Mucosa of descending colon (tissue), 3 donors: ENCODE measurements at regions not wholly inside any gene's neighbourhood (a gene's known extent, or its start where the extent isn't known, plus 50 kb on each side); places are given as distances from the start of the nearest gene placed in this dataset.
A peak's percentile ranks its signal among the peaks of the same experiment; 100 is the strongest.

Experiments used
- ATAC-seq: fragments of 200-7000 bp; cut with Tn5 transposase; one replicate; pipeline ENCODE4 v1.9.1; 2020; ENCODE audit warnings: mild to moderate bottlenecking, moderate library complexity
- DNase-seq, 3 donors: peaks; one replicate each; pipeline ENCODE4 v3.0.0-alpha.2; 2020
- H3K36me3 ChIP-seq: fragments of 200-600 bp; one replicate; pipeline ENCODE4 v1.8.0; 2021; ENCODE audit warnings: low read depth, mild to moderate bottlenecking
- H3K4me1 ChIP-seq: fragments of 200-600 bp; one replicate; pipeline ENCODE4 v1.8.0; 2021; ENCODE audit warnings: low read depth, mild to moderate bottlenecking
- H3K4me3 ChIP-seq: fragments of 200-600 bp; one replicate; pipeline ENCODE4 v1.8.0; 2021; ENCODE audit warnings: mild to moderate bottlenecking
- H3K9me3 ChIP-seq: fragments of 200-600 bp; one replicate; pipeline ENCODE4 v1.8.0; 2021; ENCODE audit warnings: mild to moderate bottlenecking
- CTCF ChIP-seq: fragments of 200-600 bp; IDR thresholded peaks from one replicate; pipeline ENCODE4 v1.8.0; 2022; ENCODE audit warnings: antibody characterized with exemption, mild to moderate bottlenecking
- intact Hi-C, 2 donors: fragments of 100-400 bp; cut with DNase I in 1 of 2; cut with micrococcal nuclease in 1 of 2; formaldehyde crosslinking; loops; one replicate each; pipeline versions ENCODE4 v1.11.0 to v1.11.1; 2022; cut with DNase I, micrococcal nuclease
- donor health status: DM: no; HTN: no; CAD: no; lungs with moderate emphysema.
- donor health status: DM: no; HTN: no; CAD: no.
- donor health status: DM: no; HTN: yes; CAD: no.

- DNase-seq (peak in 1 of 3 donors; percentile 22), ATAC-seq (no peak)
- no peak for TF ChIP-seq CTCF
- intact Hi-C loops: no loop called here
- Histone ChIP-seq H3K4me1 (no peaks in the 10 kb centered on the region), H3K36me3 (no peaks in the 10 kb centered on the region), H3K9me3 (peaks cover 6% of the 10 kb centered on the region), H3K4me3 (no peak overlapping the region)
Measured at GRCh38 chr21:43294194-43294902, 125.5 kb downstream of the CRYAA start.

- no peaks in the 10 kb centered on the region for H3K4me1 ChIP-seq
- no peaks in the 10 kb centered on the region for H3K36me3 ChIP-seq
- no peak for TF ChIP-seq CTCF
- intact Hi-C loops: no loop called here
- H3K4me3 ChIP-seq: no peak overlapping the region
- DNase-seq: no peak
- no peak for ATAC-seq
- peaks cover 6% of the 10 kb centered on the region for H3K9me3 ChIP-seq
Measured at GRCh38 chr21:43292866-43293142, 124.0 kb downstream of the CRYAA start.

- ATAC-seq (no peak), DNase-seq (peak in 1 of 3 donors; percentile 40)
- TF ChIP-seq CTCF: no peak
- no peaks in the 10 kb centered on the region for H3K36me3 ChIP-seq
- no peak overlapping the region for H3K4me3 ChIP-seq
- H3K9me3 ChIP-seq: peaks cover 6% of the 10 kb centered on the region
- H3K4me1 ChIP-seq: no peaks in the 10 kb centered on the region
- intact Hi-C loops: no loop called here
Measured at GRCh38 chr21:43292041-43292865, 123.4 kb downstream of the CRYAA start.

GRCh38 chr21:43291347-43291950 is 122.6 kb downstream of the CRYAA start:
- no peak for TF ChIP-seq CTCF

GRCh38 chr21:43290421-43291346 is 121.9 kb downstream of the CRYAA start:
- peak in 1 of 3 donors; percentile 39 for DNase-seq
- intact Hi-C loops: no loop called here
- TF ChIP-seq CTCF: no peak
- H3K9me3 ChIP-seq: peaks cover 5% of the 10 kb centered on the region
- ATAC-seq: no peak
- no peaks in the 10 kb centered on the region for H3K4me1 ChIP-seq
- H3K36me3 ChIP-seq: no peaks in the 10 kb centered on the region
- H3K4me3 ChIP-seq: no peak overlapping the region

More at GRCh38 chr21:43291347-43291950, 122.6 kb downstream of the CRYAA start:
- Histone ChIP-seq H3K36me3 (no peaks in the 10 kb centered on the region), H3K4me3 (no peak overlapping the region), H3K4me1 (no peaks in the 10 kb centered on the region), H3K9me3 (peaks cover 6% of the 10 kb centered on the region)
- intact Hi-C loops: no loop called here
- peak in 1 of 3 donors; percentile 34 for DNase-seq
- ATAC-seq: no peak
